GM18502 (cell line): ENCODE measurements at regions not wholly inside any gene's neighbourhood (a gene's known extent, or its start where the extent isn't known, plus 50 kb on each side); places are given as distances from the start of the nearest gene placed in this dataset.
"Not testable (repeated sequence)": the region's sequence is repeated elsewhere in the genome, so short reads cannot be mapped to it uniquely, and the experiment has no call there.

ENCODE experiments used
- ATAC-seq: cut with Tn5 transposase; IDR thresholded peaks from one replicate; pipeline ENCODE4 v1.9.1; 2021; ENCODE audit warnings: mild to moderate bottlenecking; ENCODE audit not compliant: unreplicated experiment, poor library complexity

- no peak for ATAC-seq
Measured at GRCh38 chr14:44625098-44625497, 118.0 kb upstream of the FSCB start.

GRCh38 chr14:44620121-44621019, 113.3 kb upstream of the FSCB start:
- ATAC-seq: no peak

- no peak for ATAC-seq
Measured at GRCh38 chr14:44616204-44616603, 109.1 kb upstream of the FSCB start.

GRCh38 chr14:44613061-44613712, 106.1 kb upstream of the FSCB start:
- ATAC-seq: no peak

- no peak for ATAC-seq
Measured at GRCh38 chr14:44612002-44612401, 104.9 kb upstream of the FSCB start.

GRCh38 chr14:44609876-44610510, 102.9 kb upstream of the FSCB start:
- ATAC-seq: no peak

GRCh38 chr14:44609201-44609600, 102.1 kb upstream of the FSCB start:
- ATAC-seq: no peak

- no peak for ATAC-seq
Measured at GRCh38 chr14:44607701-44608100, 100.6 kb upstream of the FSCB start.

GRCh38 chr14:44606576-44606975, 99.5 kb upstream of the FSCB start:
- no peak for ATAC-seq

GRCh38 chr14:44601266-44601665, 94.2 kb upstream of the FSCB start:
- ATAC-seq: not testable (repeated sequence)

GRCh38 chr14:44589180-44589579, 82.1 kb upstream of the FSCB start:
- no peak for ATAC-seq

- no peak for ATAC-seq
Measured at GRCh38 chr14:44586910-44587309, 79.8 kb upstream of the FSCB start.

GRCh38 chr14:44576356-44576755, 69.3 kb upstream of the FSCB start:
- ATAC-seq: no peak

- no peak for ATAC-seq
Measured at GRCh38 chr14:44567997-44568396, 60.9 kb upstream of the FSCB start.

- ATAC-seq: no peak
Measured at GRCh38 chr14:44565968-44566367, 58.9 kb upstream of the FSCB start.

GRCh38 chr14:44564908-44565307, 57.8 kb upstream of the FSCB start:
- ATAC-seq: no peak
